Spleen (tissue), 7 donors: ENCODE measurements at regions not wholly inside any gene's neighbourhood (a gene's known extent, or its start where the extent isn't known, plus 50 kb on each side); places are given as distances from the start of the nearest gene placed in this dataset.

Experiments used
- CTCF ChIP-seq, 11 experiments: fragments of 200-600 bp in 7 of 11; fragments of 450-650 bp in 4 of 11; sonication (generic) in 4 of 11; IDR thresholded peaks in 8 of 11; conservative IDR thresholded peaks in 3 of 11; 1 replicate in 7 of 11; 2 replicates in 4 of 11; pipeline versions ENCODE4 v1.4.0 to v1.8.0; 2016 to 2021; ENCODE audit warnings: antibody characterized with exemption in 11 of 11, inconsistent platforms in 4 of 11, mild to moderate bottlenecking in 1 of 11
- POLR2A ChIP-seq, 3 donors: fragments of 450-650 bp; IDR thresholded peaks; one replicate each; pipeline ENCODE4 v1.5.1; 2017; ENCODE audit warnings: antibody characterized with exemption in 3 of 3, mild to moderate bottlenecking in 1 of 3
- POLR2AphosphoS5 ChIP-seq, 3 donors: sonication (generic); formaldehyde crosslinking; IDR thresholded peaks; one replicate each; pipeline ENCODE4 v1.5.1; 2017; ENCODE audit warnings: antibody characterized with exemption in 3 of 3
- donor health status: DM: no; HTN: no; CAD: no; lungs with moderate emphysema.
- donor health status: DM: no; HTN: no; CAD: no.
- donor health status: DM: no; HTN: no; CAD: no.

DNA sequence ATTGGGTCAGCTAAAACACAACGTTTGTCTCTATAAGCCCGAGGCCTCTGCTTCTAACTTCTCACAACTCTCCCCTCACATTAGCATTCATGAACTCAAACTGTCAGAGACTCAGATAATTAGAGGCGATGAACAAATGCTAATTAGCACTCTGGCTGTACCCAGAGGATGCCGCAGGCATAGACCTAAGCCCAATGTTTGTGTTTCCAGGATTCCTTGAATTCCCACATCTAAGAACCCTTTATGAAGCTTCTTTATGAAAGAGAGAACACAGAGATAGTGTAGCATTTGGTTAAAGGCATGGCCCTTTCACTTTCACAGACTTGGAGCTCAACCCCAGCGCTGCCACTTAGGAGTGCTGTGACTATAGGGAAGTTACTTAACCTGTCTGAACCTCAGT is 512.2 kb downstream of the GRIN2A start:
- TF ChIP-seq POLR2A (IDR thresholded peaks at IDR 0.05) (no peak), CTCF (IDR thresholded peaks at IDR 0.05 in 8 of 11, conservative IDR thresholded peaks at IDR 0.05 in 3 of 11) (no peak), POLR2AphosphoS5 (IDR thresholded peaks at IDR 0.05) (no peak)
